ENCODE measurements at regions not wholly inside any gene's neighbourhood (a gene's known extent, or its start where the extent isn't known, plus 50 kb on each side); places are given as distances from the start of the nearest gene placed in this dataset.

DNA sequence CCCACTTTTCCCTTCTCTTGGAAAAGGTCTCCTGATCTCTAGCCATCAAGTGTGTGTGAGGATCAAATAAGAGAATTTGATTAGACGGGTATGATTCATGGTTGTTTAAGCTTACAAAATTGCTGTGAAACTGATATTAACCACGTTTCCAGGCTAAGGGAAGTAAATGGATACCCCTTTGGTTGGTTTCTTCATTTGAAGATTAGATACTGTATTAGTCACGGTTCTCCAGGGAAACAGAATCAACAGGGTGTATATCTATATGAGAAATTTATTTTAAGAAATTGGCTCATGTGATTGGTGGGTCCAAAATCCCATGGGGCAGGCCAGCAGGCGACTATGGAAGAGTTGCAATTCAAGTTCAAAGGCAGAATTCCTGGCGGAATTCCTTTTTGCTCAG lies 112.7 kb upstream of the SELENOK start (continued):
- TF ChIP-seq, protein P1, sequence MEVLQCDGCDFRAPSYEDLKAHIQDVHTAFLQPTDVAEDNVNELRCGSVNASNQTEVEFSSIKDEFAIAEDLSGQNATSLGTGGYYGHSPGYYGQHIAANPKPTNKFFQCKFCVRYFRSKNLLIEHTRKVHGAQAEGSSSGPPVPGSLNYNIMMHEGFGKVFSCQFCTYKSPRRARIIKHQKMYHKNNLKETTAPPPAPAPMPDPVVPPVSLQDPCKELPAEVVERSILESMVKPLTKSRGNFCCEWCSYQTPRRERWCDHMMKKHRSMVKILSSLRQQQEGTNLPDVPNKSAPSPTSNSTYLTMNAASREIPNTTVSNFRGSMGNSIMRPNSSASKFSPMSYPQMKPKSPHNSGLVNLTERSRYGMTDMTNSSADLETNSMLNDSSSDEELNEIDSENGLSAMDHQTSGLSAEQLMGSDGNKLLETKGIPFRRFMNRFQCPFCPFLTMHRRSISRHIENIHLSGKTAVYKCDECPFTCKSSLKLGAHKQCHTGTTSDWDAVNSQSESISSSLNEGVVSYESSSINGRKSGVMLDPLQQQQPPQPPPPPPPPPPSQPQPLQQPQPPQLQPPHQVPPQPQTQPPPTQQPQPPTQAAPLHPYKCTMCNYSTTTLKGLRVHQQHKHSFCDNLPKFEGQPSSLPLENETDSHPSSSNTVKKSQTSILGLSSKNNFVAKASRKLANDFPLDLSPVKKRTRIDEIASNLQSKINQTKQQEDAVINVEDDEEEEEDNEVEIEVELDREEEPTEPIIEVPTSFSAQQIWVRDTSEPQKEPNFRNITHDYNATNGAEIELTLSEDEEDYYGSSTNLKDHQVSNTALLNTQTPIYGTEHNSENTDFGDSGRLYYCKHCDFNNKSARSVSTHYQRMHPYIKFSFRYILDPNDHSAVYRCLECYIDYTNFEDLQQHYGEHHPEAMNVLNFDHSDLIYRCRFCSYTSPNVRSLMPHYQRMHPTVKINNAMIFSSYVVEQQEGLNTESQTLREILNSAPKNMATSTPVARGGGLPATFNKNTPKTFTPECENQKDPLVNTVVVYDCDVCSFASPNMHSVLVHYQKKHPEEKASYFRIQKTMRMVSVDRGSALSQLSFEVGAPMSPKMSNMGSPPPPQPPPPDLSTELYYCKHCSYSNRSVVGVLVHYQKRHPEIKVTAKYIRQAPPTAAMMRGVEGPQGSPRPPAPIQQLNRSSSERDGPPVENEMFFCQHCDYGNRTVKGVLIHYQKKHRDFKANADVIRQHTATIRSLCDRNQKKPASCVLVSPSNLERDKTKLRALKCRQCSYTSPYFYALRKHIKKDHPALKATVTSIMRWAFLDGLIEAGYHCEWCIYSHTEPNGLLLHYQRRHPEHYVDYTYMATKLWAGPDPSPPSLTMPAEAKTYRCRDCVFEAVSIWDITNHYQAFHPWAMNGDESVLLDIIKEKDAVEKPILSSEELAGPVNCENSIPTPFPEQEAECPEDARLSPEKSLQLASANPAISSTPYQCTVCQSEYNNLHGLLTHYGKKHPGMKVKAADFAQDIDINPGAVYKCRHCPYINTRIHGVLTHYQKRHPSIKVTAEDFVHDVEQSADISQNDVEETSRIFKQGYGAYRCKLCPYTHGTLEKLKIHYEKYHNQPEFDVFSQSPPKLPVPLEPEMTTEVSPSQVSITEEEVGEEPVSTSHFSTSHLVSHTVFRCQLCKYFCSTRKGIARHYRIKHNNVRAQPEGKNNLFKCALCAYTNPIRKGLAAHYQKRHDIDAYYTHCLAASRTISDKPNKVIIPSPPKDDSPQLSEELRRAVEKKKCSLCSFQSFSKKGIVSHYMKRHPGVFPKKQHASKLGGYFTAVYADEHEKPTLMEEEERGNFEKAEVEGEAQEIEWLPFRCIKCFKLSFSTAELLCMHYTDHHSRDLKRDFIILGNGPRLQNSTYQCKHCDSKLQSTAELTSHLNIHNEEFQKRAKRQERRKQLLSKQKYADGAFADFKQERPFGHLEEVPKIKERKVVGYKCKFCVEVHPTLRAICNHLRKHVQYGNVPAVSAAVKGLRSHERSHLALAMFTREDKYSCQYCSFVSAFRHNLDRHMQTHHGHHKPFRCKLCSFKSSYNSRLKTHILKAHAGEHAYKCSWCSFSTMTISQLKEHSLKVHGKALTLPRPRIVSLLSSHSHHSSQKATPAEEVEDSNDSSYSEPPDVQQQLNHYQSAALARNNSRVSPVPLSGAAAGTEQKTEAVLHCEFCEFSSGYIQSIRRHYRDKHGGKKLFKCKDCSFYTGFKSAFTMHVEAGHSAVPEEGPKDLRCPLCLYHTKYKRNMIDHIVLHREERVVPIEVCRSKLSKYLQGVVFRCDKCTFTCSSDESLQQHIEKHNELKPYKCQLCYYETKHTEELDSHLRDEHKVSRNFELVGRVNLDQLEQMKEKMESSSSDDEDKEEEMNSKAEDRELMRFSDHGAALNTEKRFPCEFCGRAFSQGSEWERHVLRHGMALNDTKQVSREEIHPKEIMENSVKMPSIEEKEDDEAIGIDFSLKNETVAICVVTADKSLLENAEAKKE (CRISPR knock-in tag; IDR thresholded peaks at IDR 0.05) = no peak
- TF ChIP-seq EZH2phosphoT487 (IDR thresholded peaks at IDR 0.05; ENCODE audit: unreplicated experiment) = no peak
- TF ChIP-seq, protein P2, sequence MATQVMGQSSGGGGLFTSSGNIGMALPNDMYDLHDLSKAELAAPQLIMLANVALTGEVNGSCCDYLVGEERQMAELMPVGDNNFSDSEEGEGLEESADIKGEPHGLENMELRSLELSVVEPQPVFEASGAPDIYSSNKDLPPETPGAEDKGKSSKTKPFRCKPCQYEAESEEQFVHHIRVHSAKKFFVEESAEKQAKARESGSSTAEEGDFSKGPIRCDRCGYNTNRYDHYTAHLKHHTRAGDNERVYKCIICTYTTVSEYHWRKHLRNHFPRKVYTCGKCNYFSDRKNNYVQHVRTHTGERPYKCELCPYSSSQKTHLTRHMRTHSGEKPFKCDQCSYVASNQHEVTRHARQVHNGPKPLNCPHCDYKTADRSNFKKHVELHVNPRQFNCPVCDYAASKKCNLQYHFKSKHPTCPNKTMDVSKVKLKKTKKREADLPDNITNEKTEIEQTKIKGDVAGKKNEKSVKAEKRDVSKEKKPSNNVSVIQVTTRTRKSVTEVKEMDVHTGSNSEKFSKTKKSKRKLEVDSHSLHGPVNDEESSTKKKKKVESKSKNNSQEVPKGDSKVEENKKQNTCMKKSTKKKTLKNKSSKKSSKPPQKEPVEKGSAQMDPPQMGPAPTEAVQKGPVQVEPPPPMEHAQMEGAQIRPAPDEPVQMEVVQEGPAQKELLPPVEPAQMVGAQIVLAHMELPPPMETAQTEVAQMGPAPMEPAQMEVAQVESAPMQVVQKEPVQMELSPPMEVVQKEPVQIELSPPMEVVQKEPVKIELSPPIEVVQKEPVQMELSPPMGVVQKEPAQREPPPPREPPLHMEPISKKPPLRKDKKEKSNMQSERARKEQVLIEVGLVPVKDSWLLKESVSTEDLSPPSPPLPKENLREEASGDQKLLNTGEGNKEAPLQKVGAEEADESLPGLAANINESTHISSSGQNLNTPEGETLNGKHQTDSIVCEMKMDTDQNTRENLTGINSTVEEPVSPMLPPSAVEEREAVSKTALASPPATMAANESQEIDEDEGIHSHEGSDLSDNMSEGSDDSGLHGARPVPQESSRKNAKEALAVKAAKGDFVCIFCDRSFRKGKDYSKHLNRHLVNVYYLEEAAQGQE (IDR thresholded peaks at IDR 0.05; ENCODE audit: unreplicated experiment) = no peak

DNA sequence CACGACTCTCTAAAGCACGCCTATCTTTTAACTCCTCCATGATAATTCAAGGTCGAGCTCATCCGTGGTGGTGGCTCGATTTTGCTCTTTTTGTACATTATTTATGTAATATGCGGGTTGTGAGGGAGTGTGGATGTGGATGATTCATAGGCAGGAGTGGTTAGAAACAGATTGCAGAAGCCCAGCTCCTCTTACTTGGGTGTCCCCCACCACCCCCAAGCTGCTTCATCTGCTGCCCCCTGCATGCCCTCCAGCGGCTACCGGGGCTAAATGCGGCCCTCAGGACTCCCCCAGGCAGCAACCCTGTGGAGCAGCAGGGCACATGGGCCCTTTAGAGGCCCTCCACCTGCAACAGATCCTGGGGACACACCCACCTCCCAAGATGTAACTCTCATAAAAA lies 111.5 kb upstream of the SELENOK start:
- Histone ChIP-seq H3K4me3 (no peak overlapping the region), H3F3A (replicated peaks; ENCODE audit: low read depth) (no peaks in the 10 kb centered on the region), H3K79me2 (replicated peaks; ENCODE audit: insufficient read depth) (no peaks in the 10 kb centered on the region), H3K4me1 (ENCODE audit: insufficient read depth) (no peaks in the 10 kb centered on the region), H3K4me2 (no peak overlapping the region), H3K36me3 (ENCODE audit: insufficient read depth) (no peaks in the 10 kb centered on the region), H3K27ac (ENCODE audit: low read depth) (no peak overlapping the region), H2AFZ (no peak overlapping the region), H4K20me1 (replicated peaks; ENCODE audit: insufficient read depth) (no peaks in the 10 kb centered on the region), H3K9me2 (ENCODE audit: insufficient read depth) (no peaks in the 10 kb centered on the region), H3K27me3 (ENCODE audit: insufficient read depth) (no peaks in the 10 kb centered on the region)
- no peak for ATAC-seq
- no peaks in the 10 kb centered on the region for H3K36me3 Mint-ChIP-seq (ENCODE audit: low read depth)
- no peaks in the 10 kb centered on the region for H3K9me3 Mint-ChIP-seq
- H3K4me3 Mint-ChIP-seq = no peak overlapping the region
- DNase-seq (ENCODE audit: low spot score) = no peak
- H3K27me3 Mint-ChIP-seq (ENCODE audit: insufficient read depth, low read depth, poor library complexity) = peaks cover 11% of the 10 kb centered on the region
- 0 out of 3 replicates have a peak, but pooled peaks cover 2% of the 10 kb centered on the region for H3K4me1 Mint-ChIP-seq
- no peak overlapping the region for H3K27ac Mint-ChIP-seq
- TF ChIP-seq STAT1 (IDR thresholded peaks at IDR 0.05; ENCODE audit: unreplicated experiment) = no peak
- TF ChIP-seq ZNF331 (CRISPR knock-in tag; IDR thresholded peaks at IDR 0.05; ENCODE audit: low read depth) = no peak
- no peak for TF ChIP-seq POLR2AphosphoS5 (IDR thresholded peaks at IDR 0.05; ENCODE audit: low read depth)
- no peak for TF ChIP-seq JUNB (IDR thresholded peaks at IDR 0.05; ENCODE audit: unreplicated experiment)
- TF ChIP-seq, protein P1 (CRISPR knock-in tag; IDR thresholded peaks at IDR 0.05) = no peak
